Adrenal gland (tissue), 5 donors: ENCODE measurements at regions not wholly inside any gene's neighbourhood (a gene's known extent, or its start where the extent isn't known, plus 50 kb on each side); places are given as distances from the start of the nearest gene placed in this dataset.

Source experiments
- POLR2A ChIP-seq, 2 donors: fragments of 450-650 bp; IDR thresholded peaks; one replicate each; pipeline ENCODE4 v1.6.1; 2017; ENCODE audit warnings: antibody characterized with exemption in 2 of 2, mild to moderate bottlenecking in 2 of 2, moderate library complexity in 1 of 2
- TF ChIP-seq, protein P1 (sequence below), 6 experiments: fragments of 450-650 bp in 4 of 6; fragments of 200-600 bp in 2 of 6; sonication (generic) in 1 of 6; IDR thresholded peaks; 1 replicate in 5 of 6; 2 replicates in 1 of 6; pipeline versions ENCODE4 v1.5.1 to v1.8.0; 2016 to 2021; ENCODE audit warnings: antibody characterized with exemption in 6 of 6, mild to moderate bottlenecking in 2 of 6, moderate library complexity in 1 of 6
- donor health status: DM: no; HTN: no; CAD: no.

DNA sequence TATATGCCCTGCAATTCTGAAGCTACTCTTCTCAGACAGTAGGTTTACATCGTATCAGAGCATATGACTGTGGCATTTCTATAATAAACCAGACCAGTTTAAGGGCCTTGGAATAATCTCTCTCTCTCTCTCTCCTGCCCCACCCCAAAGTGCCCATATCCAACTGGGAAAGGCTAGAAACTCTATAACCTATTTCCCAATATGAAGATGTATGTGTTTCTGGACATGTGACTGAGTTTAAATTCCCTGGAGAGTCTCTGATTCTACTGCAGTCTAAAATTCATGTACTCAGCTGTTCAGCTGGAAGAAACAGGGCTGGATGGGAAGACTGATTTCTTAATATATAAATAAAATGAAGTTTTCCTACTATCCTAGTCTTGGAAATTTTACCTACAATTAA lies 91.9 kb upstream of the MBNL2 start:
- TF ChIP-seq, protein P1, sequence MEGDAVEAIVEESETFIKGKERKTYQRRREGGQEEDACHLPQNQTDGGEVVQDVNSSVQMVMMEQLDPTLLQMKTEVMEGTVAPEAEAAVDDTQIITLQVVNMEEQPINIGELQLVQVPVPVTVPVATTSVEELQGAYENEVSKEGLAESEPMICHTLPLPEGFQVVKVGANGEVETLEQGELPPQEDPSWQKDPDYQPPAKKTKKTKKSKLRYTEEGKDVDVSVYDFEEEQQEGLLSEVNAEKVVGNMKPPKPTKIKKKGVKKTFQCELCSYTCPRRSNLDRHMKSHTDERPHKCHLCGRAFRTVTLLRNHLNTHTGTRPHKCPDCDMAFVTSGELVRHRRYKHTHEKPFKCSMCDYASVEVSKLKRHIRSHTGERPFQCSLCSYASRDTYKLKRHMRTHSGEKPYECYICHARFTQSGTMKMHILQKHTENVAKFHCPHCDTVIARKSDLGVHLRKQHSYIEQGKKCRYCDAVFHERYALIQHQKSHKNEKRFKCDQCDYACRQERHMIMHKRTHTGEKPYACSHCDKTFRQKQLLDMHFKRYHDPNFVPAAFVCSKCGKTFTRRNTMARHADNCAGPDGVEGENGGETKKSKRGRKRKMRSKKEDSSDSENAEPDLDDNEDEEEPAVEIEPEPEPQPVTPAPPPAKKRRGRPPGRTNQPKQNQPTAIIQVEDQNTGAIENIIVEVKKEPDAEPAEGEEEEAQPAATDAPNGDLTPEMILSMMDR (IDR thresholded peaks at IDR 0.05), result no peak
- no peak for TF ChIP-seq POLR2A (IDR thresholded peaks at IDR 0.05)
